HepG2 (cell line): ENCODE measurements at regions not wholly inside any gene's neighbourhood (a gene's known extent, or its start where the extent isn't known, plus 50 kb on each side); places are given as distances from the start of the nearest gene placed in this dataset.

Source experiments
- GATA4 ChIP-seq: sonication (generic); IDR thresholded peaks from 2 replicates; pipeline ENCODE4 v1.6.1; 2016; ENCODE audit warnings: antibody characterized with exemption, low read depth, borderline replicate concordance
- HIVEP1 ChIP-seq: sonication (generic); formaldehyde crosslinking; IDR thresholded peaks from 2 replicates; pipeline ENCODE4 v1.4.0; 2020; ENCODE audit warnings: mild to moderate bottlenecking, missing genetic modification reagents
- KDM2A ChIP-seq: sonication (generic); formaldehyde crosslinking; IDR thresholded peaks from 2 replicates; pipeline ENCODE4 v1.4.0; 2020; ENCODE audit warnings: low read depth, missing genetic modification reagents, borderline replicate concordance
- PLRG1 ChIP-seq: fragments of 450-650 bp; conservative IDR thresholded peaks from 2 replicates; pipeline ENCODE4 v1.6.1; 2016
- RXRB ChIP-seq: IDR thresholded peaks from 2 replicates; pipeline ENCODE4 v1.6.1; 2016; ENCODE audit warnings: borderline replicate concordance, missing genetic modification reagents, missing compliant biosample characterization
- SIX1 ChIP-seq: sonication (generic); formaldehyde crosslinking; IDR thresholded peaks from 2 replicates; pipeline ENCODE4 v1.4.0; 2020; ENCODE audit warnings: missing genetic modification reagents, borderline replicate concordance
- SP5 ChIP-seq: IDR thresholded peaks from 2 replicates; pipeline ENCODE4 v1.6.1; 2016; ENCODE audit warnings: low read depth, borderline replicate concordance
- THYN1 ChIP-seq: sonication (generic); formaldehyde crosslinking; IDR thresholded peaks from 2 replicates; pipeline ENCODE4 v1.8.1; 2023; ENCODE audit warnings: low read depth, mild to moderate bottlenecking, moderate library complexity, missing genetic modification reagents, borderline replicate concordance
- ZNF3 ChIP-seq: IDR thresholded peaks from 2 replicates; pipeline ENCODE4 v1.7.0; 2017; ENCODE audit warnings: inconsistent platforms
- ZNF441 ChIP-seq: sonication (generic); formaldehyde crosslinking; IDR thresholded peaks from 2 replicates; pipeline ENCODE4 v1.7.0; 2021; ENCODE audit warnings: missing genetic modification reagents, borderline replicate concordance
- TF ChIP-seq, protein P1 (sequence below): IDR thresholded peaks from 2 replicates; pipeline ENCODE4 v1.6.1; 2016; ENCODE audit warnings: low read depth, control low read depth
- TF ChIP-seq, protein P2 (sequence below): sonication (generic); formaldehyde crosslinking; IDR thresholded peaks from 2 replicates; pipeline ENCODE4 v1.8.1; 2022; ENCODE audit warnings: mild to moderate bottlenecking, missing genetic modification reagents
- TF ChIP-seq, protein P3 (sequence below): sonication (generic); formaldehyde crosslinking; IDR thresholded peaks from 2 replicates; pipeline ENCODE4 v1.5.0; 2020; ENCODE audit warnings: missing genetic modification reagents
- TF ChIP-seq, protein P4 (sequence below): sonication (generic); formaldehyde crosslinking; IDR thresholded peaks from 2 replicates; pipeline ENCODE4 v1.4.0; 2020; ENCODE audit warnings: low read depth, mild to moderate bottlenecking, missing genetic modification reagents
- TF ChIP-seq, protein P5 (sequence below): sonication (generic); formaldehyde crosslinking; IDR thresholded peaks from 2 replicates; pipeline ENCODE4 v1.5.1; 2020; ENCODE audit warnings: mild to moderate bottlenecking, missing genetic modification reagents, borderline replicate concordance

DNA sequence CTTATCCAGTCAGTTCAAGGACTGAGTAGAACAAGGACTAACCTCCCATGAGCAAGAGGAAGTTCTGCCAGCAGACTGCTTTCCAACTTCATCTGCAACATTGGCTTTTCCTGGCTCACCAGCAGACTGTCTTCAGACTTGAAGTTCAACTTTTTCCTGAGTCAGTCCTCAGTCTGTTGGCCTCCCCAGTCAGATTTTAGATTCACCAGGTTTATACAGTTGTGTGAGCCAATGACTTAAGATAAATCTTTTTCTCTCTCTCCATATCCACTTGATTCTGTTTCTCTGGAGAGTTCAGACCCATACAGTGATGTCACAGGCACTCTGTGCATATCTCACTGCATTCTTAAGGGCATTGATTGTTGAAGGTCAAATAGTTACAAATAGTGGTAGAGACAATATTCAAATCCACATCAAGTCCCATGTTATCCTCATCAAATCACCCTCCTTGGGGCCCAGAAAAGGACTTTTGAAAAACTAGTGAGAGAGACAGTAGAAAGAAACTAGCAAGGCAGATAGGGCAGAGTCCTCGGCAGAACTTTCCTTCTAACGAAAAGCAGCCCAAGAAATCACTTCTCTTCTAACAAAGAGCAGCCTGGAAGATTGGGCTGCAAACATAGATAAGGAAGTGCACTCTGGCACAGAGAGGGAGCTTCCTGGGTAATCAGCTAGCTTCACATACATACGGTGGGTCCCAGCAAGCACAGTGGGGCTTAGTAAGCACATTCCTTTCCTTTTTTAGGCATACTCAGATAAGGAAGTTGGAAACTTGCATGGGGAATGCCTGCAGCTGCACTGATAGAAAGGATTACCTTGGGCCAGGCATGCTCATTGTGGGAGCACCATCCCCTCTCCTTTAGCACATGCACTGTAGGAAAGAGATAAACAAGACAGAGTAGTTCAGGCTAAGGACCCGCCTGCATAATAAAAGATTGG, 132.3 kb upstream of the FAM20A start (continued):
- TF ChIP-seq ZNF441 (CRISPR knock-in tag), result peak; percentile 54; the same call in 1 of the 2 replicates
- TF ChIP-seq THYN1 (CRISPR knock-in tag), result no peak
- TF ChIP-seq, protein P1, sequence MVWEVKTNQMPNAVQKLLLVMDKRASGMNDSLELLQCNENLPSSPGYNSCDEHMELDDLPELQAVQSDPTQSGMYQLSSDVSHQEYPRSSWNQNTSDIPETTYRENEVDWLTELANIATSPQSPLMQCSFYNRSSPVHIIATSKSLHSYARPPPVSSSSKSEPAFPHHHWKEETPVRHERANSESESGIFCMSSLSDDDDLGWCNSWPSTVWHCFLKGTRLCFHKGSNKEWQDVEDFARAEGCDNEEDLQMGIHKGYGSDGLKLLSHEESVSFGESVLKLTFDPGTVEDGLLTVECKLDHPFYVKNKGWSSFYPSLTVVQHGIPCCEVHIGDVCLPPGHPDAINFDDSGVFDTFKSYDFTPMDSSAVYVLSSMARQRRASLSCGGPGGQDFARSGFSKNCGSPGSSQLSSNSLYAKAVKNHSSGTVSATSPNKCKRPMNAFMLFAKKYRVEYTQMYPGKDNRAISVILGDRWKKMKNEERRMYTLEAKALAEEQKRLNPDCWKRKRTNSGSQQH (CRISPR knock-in tag), result no peak
- TF ChIP-seq, protein P2, sequence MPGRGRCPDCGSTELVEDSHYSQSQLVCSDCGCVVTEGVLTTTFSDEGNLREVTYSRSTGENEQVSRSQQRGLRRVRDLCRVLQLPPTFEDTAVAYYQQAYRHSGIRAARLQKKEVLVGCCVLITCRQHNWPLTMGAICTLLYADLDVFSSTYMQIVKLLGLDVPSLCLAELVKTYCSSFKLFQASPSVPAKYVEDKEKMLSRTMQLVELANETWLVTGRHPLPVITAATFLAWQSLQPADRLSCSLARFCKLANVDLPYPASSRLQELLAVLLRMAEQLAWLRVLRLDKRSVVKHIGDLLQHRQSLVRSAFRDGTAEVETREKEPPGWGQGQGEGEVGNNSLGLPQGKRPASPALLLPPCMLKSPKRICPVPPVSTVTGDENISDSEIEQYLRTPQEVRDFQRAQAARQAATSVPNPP (CRISPR knock-in tag), result no peak
- 0 out of 2 replicates have a peak, but pooled peaks have one; percentile 31 for TF ChIP-seq KDM2A (CRISPR knock-in tag)
- TF ChIP-seq, protein P3, sequence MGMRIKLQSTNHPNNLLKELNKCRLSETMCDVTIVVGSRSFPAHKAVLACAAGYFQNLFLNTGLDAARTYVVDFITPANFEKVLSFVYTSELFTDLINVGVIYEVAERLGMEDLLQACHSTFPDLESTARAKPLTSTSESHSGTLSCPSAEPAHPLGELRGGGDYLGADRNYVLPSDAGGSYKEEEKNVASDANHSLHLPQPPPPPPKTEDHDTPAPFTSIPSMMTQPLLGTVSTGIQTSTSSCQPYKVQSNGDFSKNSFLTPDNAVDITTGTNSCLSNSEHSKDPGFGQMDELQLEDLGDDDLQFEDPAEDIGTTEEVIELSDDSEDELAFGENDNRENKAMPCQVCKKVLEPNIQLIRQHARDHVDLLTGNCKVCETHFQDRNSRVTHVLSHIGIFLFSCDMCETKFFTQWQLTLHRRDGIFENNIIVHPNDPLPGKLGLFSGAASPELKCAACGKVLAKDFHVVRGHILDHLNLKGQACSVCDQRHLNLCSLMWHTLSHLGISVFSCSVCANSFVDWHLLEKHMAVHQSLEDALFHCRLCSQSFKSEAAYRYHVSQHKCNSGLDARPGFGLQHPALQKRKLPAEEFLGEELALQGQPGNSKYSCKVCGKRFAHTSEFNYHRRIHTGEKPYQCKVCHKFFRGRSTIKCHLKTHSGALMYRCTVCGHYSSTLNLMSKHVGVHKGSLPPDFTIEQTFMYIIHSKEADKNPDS (CRISPR knock-in tag), result no peak
- TF ChIP-seq, protein P4, sequence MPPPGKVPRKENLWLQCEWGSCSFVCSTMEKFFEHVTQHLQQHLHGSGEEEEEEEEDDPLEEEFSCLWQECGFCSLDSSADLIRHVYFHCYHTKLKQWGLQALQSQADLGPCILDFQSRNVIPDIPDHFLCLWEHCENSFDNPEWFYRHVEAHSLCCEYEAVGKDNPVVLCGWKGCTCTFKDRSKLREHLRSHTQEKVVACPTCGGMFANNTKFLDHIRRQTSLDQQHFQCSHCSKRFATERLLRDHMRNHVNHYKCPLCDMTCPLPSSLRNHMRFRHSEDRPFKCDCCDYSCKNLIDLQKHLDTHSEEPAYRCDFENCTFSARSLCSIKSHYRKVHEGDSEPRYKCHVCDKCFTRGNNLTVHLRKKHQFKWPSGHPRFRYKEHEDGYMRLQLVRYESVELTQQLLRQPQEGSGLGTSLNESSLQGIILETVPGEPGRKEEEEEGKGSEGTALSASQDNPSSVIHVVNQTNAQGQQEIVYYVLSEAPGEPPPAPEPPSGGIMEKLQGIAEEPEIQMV (CRISPR knock-in tag), result no peak
- TF ChIP-seq PLRG1, result no peak
- TF ChIP-seq SIX1 (CRISPR knock-in tag), result no peak
- peak; percentile 58; the same call in 1 of the 2 replicates for TF ChIP-seq GATA4
- no peak for TF ChIP-seq SP5 (CRISPR knock-in tag)
- no peak for TF ChIP-seq ZNF3 (CRISPR knock-in tag)
- TF ChIP-seq RXRB, result peak; percentile 80; the same call in 1 of the 2 replicates
- TF ChIP-seq, protein P5, sequence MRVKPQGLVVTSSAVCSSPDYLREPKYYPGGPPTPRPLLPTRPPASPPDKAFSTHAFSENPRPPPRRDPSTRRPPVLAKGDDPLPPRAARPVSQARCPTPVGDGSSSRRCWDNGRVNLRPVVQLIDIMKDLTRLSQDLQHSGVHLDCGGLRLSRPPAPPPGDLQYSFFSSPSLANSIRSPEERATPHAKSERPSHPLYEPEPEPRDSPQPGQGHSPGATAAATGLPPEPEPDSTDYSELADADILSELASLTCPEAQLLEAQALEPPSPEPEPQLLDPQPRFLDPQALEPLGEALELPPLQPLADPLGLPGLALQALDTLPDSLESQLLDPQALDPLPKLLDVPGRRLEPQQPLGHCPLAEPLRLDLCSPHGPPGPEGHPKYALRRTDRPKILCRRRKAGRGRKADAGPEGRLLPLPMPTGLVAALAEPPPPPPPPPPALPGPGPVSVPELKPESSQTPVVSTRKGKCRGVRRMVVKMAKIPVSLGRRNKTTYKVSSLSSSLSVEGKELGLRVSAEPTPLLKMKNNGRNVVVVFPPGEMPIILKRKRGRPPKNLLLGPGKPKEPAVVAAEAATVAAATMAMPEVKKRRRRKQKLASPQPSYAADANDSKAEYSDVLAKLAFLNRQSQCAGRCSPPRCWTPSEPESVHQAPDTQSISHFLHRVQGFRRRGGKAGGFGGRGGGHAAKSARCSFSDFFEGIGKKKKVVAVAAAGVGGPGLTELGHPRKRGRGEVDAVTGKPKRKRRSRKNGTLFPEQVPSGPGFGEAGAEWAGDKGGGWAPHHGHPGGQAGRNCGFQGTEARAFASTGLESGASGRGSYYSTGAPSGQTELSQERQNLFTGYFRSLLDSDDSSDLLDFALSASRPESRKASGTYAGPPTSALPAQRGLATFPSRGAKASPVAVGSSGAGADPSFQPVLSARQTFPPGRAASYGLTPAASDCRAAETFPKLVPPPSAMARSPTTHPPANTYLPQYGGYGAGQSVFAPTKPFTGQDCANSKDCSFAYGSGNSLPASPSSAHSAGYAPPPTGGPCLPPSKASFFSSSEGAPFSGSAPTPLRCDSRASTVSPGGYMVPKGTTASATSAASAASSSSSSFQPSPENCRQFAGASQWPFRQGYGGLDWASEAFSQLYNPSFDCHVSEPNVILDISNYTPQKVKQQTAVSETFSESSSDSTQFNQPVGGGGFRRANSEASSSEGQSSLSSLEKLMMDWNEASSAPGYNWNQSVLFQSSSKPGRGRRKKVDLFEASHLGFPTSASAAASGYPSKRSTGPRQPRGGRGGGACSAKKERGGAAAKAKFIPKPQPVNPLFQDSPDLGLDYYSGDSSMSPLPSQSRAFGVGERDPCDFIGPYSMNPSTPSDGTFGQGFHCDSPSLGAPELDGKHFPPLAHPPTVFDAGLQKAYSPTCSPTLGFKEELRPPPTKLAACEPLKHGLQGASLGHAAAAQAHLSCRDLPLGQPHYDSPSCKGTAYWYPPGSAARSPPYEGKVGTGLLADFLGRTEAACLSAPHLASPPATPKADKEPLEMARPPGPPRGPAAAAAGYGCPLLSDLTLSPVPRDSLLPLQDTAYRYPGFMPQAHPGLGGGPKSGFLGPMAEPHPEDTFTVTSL (CRISPR knock-in tag), result peak; percentile 78; the same call in 1 of the 2 replicates
- TF ChIP-seq HIVEP1 (CRISPR knock-in tag), result no peak
